DOHH2 (cell line): ENCODE measurements at regions not wholly inside any gene's neighbourhood (a gene's known extent, or its start where the extent isn't known, plus 50 kb on each side); places are given as distances from the start of the nearest gene placed in this dataset.

Source experiments
- CTCF ChIP-seq: fragments of 200-600 bp; sonication (generic); IDR thresholded peaks from one replicate; pipeline ENCODE4 v1.5.1; 2014; ENCODE audit warnings: antibody characterized with exemption, mild to moderate bottlenecking, low read depth, low read length; ENCODE audit not compliant: poor library complexity, severe bottlenecking
- EZH2phosphoT487 ChIP-seq: fragments of 200-600 bp; sonication (generic); IDR thresholded peaks from 2 replicates; pipeline ENCODE4 v1.6.1; 2017; ENCODE audit warnings: borderline replicate concordance, mild to moderate bottlenecking, antibody characterized with exemption, low read length, moderate library complexity, mixed read lengths

DNA sequence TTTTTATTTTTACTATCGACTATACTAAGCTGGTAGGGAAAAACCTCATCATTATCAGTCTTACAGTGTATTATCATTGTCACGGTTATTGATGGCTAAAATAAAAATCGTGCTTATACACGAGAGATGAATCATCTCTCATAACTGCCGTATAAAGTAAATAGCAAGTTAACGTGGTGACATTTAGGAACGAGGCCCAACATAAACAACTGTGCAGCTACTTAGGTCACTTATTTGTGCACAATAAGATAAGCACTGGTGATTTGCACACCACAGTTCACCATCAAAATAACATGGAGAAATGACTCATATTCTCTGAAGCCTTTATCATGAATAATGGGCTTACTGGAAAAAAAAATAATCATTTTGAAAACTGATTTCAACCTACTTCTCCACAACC, 482.0 kb upstream of the TENM3 start:
- TF ChIP-seq CTCF (no peak), EZH2phosphoT487 (no peak)
